ENCODE measurements at regions not wholly inside any gene's neighbourhood (a gene's known extent, or its start where the extent isn't known, plus 50 kb on each side); places are given as distances from the start of the nearest gene placed in this dataset.

DNA sequence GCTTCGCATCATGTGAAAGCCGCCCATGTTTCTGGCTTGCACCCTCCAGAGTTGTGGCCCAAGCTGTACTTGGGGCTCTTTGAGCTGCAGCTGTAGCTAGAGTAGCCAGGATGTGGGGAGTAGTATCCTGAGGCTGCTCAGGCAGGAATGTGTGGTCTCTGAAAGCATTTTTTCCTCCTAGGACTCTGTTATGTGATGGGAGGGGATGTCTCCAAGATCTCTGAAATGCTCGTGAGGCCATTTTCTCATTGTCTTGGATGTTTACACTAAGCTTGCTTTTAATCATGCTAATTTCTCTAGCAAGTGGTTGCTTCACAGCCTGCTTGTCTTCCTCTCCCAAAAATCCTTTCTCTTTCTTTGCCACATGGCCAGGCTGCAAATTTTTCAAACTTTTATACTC is 687.6 kb downstream of the DCDC2C start:
- DNase-seq = no peak

DNA sequence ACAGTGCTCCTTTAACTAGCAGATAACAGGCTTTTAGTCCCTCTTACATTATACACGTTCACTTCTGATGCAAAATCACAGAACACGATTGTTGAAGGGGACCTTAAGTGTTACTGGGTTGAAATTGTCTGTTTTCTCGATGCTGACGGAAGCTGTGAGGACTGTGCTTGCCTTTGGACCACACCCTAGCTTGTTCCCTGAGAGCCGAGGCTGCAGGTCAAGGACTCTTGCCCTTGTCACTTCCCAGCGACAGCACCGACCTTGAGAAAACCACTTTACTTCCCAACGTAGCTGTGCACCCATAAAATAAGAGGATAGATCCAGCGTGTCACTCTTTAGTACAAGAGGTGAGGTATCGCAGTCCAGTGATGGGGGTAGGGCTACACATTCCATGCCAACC is 701.0 kb downstream of the DCDC2C start:
- DNase-seq = no peak

DNA sequence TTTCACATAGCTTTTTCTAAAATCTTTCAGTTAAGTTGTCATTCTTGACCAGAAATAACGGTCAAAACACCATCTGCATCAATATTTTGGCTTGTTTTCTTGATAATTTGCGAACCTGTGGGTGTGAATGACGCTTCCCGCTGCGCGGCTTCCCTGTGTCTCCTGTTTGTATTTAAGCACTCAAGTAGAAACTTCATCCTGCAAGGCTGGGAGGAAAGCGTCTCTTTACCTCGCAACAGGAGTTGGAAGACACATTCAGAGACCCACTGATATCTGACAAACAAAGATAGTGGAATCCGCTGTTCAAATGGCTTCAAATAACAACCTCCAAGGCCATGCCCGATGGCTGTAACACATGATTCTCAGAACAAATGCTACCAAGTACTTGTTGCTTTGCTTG is 704.9 kb downstream of the DCDC2C start:
- DNase-seq = no peak

DNA sequence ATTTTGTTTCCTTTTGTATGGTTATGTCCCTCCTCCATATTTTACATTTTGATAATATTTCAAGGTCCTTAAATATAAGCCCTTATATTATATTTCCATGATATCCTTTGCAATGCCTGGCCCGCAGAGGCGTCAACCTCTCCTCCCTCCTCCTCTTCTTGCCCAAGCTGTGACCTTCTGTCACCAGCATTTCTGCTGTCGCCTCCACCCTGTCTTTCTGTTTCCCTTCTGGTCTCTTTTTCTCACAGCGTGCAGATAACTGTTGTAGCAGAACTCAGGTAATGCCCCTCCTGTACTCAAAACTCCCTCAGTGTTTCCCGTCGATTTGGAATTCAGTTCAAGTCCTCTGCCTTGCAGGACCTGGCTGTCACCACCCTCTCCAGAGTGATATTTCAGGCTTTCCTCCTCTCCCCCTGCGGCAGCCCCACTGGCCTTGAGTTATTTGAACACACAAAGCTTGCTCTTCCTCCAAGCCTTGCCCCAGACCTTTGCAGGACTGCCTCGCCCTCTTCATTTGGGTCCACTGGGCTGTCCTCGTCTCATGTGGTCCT is 709.3 kb downstream of the DCDC2C start:
- DNase-seq = no peak

DNA sequence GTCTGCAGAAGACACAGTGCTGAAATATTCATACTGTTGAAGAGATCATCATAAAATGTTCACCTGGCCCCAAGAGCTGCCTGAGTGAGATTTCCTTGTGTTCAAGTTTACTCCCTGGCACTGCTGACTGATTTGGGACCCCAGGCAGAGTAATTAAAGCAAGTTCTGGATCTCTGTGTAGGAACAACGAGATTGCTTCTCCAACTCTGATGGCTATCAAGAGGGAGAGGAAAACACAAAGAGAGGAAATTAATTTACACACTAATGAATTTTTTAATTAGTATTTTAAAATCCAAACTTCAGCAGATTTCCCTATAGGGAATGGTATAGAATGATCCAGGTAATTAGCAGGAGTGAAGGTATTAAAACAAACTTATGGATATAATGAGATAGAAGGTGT is 711.8 kb downstream of the DCDC2C start:
- DNase-seq = no peak

DNA sequence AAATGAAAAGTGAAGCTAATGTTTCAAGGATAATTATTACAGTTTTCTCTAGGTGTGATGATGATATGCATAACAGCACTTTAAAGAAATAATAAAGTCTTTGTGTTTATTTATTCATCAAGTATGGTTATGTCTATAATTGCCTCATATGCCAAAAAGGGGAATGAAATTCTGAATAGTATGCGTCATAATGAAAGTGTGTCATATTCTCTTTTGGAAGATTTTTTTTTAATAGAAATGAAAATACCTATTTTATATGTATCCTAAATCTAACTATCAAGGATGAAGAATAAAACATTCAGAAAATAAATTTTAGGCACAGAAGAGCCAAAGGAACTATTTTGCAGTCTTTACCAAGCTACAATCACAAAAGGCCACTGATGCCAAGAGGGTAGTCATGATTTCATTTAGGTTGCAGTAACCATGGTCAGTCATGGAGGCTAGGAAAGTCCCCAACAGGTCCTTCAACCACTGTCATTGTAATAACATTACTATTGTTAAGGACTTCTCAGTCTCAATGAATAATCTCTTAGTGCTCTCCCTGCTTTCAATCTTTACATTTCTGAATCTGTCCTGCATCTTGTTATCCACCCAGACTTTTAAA is 712.5 kb downstream of the DCDC2C start:
- DNase-seq = no peak

DNA sequence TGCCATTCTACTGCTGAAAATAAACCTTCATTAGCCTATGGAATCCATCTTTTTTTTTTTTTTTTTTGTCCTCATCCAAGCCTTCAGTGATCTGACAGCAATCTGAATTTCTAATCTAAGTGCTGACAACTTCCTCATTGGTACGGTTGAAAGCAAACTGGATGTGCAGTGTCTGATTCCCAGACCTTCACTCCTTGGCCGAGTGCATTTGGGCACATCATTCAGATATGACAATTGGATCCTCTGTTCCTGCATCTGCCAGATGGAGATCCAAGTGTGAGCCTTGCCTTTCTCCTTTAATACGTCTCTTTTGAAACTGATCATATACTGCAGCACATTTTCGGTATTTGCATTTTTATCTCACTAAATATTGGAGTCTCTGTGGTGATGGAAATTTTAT is 713.1 kb downstream of the DCDC2C start:
- DNase-seq = no peak

DNA sequence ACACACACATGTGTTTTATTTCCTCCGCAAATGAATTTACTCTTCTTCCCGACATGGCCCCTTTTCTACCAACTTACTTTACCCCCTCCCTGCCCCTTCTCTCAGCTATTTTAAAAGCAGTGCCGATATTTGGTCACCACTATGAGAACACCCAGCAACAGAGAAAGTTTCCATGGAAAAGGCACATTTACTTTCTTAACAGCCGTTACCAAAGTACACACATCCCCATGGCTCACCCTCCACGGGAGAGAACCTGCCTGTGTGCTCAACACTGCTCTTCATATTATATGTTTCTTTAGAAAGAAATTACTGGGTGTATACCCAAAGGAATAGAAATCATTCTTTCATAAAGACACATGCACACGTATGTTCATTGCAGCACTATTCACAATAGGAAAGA is 714.4 kb downstream of the DCDC2C start:
- no peak for DNase-seq

DNA sequence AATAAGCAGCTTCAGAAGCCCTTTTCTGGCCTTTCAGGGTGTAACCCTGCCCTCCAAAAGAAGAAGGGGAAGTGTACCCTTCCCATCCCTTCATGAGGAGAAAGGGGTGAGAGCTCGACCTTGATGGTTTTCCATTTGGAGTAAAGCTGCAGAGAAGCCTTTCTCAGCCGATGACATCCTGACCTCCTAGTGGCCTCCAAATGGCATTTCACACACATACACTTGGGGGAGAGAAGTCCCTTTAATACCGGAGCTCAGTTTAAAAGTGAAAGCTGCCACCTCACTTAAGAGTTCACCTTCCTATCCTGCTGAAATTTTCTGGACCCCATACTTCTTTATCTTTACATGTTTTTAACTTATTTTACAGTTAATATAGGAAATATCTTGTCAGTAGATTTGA is 716.7 kb downstream of the DCDC2C start:
- no peak for DNase-seq

DNA sequence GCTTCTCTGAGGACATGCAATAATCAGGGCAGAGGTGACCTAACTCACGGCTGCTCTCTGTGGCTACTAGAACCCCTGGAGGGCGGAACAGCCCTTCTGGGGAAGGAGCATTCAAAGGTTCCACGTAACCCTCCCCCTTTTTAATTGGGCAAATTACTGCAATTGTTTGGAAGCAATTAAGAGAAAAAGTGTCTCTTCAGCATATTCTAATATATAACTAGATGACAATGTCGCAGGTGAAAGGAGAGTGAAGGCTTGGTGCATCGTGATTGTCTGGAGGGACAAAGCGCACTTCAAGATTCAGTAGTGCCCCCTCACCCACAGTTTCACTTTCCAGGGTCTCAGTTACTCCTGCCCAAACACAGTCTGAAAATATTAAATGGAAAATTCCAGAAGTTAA is 720.8 kb downstream of the DCDC2C start:
- no peak for DNase-seq

DNA sequence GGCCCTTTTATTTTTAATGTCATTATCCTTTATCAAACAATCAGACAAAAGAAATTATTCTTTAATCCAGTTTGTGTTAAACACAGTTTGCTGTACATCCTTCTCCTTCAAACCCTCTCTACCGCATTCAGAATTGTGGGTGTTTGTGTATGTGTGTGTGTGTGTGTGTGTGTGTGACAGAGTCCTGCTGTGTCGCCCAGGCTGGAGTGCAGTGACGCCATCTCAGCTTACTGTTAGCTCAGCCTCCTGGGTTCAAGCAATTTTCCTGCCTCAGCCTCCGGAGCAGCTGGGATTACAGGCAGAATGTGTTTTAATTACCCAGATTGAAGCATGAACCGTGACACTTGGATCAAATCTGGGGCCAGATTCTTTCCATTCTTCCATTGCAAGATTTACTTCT is 723.7 kb downstream of the DCDC2C start:
- no peak for DNase-seq

DNA sequence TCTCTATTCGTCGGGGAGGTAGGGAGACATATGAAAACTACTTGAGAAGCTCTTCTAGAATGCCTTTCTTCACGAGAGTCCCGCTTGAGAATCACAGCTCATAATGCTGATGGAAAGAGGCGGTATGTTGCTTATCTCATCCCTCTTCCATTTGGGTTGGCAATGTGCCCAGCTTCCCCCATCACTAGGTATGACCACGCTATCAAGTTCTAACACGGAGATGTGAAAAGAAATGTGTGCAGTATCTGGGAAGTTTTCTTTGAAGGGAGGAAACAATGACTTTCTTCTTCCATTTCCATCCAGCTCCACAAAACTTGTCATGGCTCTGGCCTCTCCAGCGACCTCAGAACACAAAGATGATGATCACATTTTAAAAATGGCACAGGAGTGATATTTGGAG is 742.4 kb downstream of the DCDC2C start:
- no peak for DNase-seq

DNA sequence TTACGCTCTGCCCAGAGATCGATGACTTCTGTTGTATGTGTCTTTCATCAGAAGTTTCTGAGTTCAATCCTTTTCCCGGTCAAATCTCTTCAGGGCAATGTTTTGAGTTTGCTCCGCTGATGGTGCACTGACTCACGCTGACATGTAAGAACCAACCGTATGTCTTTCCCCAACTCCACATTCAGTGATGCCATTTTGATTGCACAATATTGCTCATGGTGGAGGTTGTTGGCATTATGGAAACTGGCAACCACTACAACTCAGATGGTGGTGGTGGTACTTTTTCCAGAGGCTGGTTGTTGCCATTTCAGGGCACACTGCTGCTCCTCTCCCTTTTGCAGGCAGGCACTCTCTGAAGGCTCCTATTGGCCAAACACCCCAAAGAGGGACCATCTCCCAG is 751.5 kb downstream of the DCDC2C start:
- DNase-seq = no peak

DNA sequence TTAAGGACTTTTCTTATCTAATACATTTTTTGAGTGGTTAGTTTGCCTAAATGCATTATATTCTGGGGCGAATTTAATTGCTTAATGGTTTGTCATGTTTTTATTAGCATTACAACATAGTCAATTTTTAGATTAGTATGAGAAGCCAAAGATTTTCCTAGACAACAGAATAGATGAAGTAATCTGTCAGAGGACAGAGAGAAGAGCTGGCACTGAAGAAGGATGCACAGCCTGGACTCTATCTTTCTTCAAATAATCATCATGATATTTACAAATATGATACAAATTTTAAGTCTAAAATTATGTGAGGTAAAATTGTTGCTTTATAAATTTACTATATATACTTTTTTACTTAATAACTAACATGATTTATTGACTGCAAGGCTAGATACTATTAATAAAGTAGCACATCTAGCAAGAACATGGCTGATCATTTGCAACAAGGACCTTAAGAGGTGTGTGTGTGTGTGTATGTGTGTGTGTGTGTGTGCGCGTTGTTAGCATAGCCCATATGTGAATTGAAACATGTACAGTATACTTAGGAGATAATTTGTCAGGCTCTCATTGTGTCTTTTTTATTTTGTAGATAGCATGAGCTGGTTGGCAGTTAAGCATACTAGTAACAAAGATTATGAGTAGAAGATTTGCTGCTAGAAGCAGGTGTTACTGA is 752.2 kb downstream of the DCDC2C start:
- no peak for DNase-seq

DNA sequence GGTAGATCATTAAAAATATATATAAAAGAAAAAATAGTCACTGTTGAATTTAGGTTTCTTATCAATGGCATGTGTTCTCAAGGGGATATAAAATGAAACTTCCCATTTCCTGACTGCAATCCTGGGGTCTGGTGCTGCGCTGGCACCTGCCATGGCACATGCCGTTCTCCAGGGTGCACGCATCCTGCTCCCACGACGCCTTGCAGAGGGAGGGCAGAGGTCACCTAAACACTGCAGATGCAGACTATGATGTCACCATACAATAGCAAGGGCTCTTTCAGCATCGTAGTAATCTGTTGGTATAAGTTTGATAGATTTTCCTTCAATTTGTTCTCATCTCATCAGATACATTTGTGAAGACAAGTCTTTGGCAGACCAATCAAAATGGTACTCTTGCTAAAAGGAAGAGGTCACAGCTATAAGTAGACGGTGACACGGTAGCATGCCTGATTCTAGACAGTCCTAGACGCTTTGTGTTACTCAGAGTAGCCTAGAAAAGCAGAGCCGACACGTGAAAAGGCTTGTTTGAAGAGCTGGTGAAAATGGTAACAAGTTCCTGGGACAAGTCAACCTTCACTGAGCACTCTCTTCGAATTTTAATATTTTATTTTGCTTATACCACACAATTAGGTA is 761.4 kb downstream of the DCDC2C start:
- DNase-seq = no peak

DNA sequence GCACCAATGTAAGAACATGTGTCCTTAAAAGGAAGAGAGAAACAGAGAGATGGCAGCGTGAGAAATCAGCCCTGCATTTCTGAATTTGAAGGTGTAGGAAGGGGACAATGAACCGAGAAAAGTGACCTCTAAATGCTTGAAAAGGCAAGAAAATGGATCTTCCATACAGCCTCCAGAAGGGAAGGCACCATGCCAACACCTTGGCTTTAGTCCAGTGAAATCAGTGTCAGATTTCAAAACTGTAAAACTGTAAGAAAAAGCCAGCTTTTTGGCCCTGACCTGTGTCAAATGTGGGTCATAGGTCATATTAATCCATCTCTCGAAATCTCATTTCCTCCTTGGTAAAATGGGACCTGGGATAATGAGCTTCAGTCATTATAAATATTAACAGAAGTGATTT is 762.3 kb downstream of the DCDC2C start:
- DNase-seq = no peak

DNA sequence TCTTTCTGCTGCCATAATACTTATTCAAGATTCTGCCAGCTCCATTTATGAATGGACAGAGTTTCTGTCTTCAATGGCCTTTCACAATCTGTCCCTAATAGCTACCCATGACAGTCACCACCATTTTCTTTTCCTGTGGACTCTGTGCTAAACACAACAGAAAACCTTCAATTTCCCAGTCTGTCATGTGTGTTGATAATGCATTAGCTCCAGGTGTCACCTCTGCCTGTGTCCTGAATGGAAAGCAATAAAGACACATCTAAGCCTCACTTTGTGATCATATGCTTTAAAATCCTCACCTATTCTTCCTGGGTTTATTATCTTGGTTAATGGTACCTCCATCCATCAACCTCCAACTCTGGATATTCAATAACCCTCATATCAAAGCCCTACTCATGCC is 772.2 kb downstream of the DCDC2C start:
- no peak for DNase-seq

DNA sequence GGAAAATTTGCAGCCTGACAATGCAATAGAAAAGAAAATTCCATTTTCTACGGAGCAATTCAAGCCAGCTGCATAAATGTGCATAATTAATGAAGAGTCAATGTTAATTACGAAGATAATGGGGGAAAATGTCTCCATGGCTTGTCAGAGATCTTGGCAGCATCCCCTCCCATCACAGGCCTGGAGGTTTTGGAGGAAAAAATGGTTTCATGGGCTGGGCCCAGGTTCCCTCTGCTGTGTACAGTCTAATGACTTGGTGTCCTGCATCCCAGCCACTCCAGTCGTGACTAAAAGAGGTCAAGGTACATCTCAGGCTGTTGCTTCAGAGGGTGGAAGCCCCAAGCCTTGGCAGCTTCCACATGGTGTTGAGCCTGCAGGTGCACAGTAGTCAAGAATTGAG is 779.7 kb downstream of the DCDC2C start:
- DNase-seq = no peak

DNA sequence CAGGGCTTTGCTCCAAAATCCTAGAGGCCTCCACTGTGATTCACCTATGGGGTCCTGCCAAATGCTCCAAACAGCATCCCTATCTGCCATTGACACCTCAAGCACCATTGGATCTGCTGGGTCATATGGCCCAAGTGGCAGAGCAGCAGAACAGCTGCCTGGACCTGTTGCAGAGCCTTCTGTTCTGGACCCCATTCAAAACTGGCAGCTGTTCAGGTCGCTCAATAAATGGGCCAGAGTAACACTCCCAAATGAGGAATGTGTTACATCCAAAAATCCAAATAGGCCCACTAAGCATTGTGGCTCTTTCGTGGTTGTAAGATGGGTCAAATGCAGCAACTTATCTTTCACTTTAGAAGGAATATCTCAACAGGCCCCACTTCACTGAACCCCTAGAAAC is 783.6 kb downstream of the DCDC2C start:
- no peak for DNase-seq

DNA sequence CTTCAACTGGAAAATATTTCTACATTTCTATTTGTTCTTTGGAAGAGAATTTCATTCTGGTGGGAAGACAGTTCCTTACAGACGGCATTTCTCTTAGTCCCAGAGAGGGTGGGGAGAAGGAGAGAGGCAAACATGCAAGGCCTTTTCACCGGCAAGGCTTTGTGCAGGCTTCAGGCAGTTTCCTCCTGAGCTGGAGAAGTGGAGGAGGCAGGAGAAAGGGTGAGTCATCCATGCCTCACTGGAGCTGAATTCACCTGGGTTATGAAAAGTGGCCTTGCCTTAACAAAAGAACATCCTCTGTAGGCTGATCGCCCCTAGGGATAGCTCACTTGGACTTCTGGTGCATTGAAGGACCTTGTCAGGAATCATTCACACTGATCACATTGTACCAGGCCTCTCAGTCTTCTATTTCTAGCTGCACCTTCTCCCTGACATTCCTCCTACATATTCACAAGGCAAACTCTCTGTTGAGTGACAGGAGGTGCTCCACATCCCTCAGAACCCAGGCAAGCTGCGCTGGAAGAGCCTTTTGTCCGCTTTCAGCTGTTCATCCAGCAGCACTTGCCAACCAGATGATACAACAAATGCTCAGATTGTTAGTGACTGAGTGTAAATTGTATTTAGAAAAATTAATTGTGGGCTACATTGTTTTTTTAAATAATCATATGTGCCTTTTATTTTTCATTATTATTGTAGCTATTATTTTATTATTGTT is 796.1 kb downstream of the DCDC2C start:
- DNase-seq = no peak

DNA sequence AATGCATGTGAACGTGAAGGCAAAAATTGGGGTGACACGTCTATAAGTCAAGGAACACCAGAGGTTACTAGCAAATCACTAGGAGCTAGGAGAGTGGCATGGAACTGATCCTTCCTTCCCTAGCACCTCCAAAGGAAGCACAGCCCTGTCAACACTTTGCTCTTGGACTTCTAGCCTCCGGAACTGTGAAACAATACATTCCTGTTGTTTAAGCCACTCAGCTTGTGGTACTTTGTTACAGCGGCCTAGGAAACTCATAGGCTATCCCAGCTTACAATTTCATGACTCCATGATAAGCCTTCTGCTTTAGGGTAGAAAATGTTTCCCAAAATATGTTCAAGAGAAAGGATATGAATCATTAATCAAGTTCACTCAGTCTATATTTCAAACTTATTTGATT is 798.1 kb downstream of the DCDC2C start:
- DNase-seq = no peak

DNA sequence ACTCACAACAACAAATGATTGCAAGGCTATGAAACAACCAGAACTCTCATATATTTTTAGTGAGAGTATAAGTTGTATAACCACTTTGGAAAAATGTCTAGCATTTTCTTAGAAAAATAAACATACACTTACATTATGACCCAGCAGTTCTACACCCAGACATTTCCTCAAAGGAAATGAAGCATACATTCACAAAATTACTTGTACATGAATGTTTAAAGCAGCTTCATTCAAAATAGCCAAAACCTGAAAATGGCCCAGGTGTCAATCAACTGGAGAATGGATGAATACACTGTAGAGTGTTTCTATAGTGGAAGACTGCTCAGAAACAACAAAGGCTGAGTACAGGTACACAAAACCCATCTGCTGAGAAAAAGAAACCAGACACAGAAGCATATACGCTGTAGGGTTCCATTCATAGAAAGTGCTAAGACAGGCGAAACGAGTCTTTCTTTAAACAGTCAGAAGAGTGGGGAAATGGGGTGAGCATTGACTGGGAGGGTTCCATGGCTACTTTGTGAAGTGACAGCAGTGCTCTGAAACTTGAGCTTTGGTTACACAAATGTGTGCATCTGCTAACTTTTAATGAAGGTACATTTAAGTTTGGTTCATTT is 799.0 kb downstream of the DCDC2C start:
- no peak for DNase-seq

DNA sequence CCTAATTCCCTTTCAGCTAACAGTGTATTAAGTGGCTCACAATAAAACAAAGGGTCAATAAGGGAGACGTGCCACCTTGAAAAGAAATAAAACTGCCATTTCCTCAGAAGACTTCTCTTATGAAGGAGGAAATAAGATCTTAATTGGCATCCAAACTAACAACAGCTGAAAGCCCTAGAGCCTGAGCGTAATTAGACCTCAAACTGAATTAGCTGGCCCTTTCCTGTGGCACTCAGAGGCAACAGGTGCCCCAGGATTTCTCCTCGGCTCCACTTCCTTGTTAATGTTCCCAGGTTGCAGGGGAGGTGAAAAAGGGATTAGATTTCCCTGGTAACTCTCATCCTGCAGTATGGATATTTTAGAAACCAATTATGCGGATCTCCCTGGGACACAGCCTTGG is 804.3 kb downstream of the DCDC2C start:
- DNase-seq = no peak
